GM21423 (cell line): ENCODE measurements at regions not wholly inside any gene's neighbourhood (a gene's known extent, or its start where the extent isn't known, plus 50 kb on each side); places are given as distances from the start of the nearest gene placed in this dataset.
A peak's percentile ranks its signal among the peaks of the same experiment; 100 is the strongest.
"Not testable (repeated sequence)": the region's sequence is repeated elsewhere in the genome, so short reads cannot be mapped to it uniquely, and the experiment has no call there.

Experiments
- ATAC-seq: cut with Tn5 transposase; IDR thresholded peaks from one replicate; pipeline ENCODE4 v1.9.1; 2021; ENCODE audit warnings: mild to moderate bottlenecking, moderate library complexity; ENCODE audit not compliant: unreplicated experiment

DNA sequence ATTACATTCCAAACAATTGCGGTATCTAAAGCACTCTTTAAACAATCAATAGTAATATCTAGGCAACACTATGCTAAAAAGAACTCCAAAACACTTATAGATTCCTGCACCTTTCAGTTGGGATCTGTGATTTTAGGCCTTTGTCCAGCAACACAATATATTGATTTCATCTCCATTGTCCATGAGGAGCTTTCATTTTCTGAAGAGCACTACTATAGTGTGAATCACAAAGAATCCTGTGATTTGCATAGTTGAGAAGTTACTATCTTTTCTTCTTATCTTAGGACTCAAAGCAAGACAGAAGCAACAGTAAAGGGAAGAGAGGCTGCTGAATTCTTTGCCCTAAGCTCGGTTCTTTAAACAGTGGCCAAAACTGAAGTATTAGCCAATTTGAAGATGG, 846.8 kb downstream of the IPMK start:
- no peak for ATAC-seq

DNA sequence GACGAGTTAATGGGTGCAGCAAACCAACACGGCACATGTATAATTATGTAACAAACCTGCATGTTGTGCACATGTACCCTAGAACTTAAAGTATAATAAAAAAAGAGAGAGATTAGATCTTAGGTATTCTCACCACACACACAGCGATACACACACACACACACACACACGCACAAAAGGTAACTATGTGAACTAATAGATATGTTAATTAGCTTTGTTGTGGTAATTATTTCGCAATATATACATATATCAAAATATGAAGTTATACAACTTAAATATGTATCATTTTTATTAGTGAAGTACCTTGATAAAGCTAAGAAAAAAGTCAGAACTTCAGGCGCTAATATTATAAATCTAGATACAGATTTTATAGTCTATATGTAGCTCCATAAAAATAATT, 849.2 kb downstream of the IPMK start:
- no peak for ATAC-seq

DNA sequence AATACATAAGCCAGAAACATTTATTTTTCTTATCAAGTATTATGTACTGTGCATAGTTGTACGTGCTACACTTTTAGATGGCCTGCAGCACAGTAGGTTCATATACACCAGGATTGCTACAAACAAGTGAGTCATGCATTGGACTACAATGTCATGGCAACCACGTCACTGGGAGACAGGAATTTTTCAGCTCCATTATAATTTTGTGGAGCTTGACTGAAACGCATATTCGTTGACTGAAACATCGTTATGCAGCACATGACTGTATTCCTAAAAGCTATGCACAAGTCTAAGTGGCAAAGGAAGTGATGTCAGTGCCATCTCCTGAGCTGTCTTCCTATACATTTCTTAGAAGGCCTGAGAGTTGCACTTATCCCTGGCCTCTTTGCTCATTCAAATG, 871.8 kb downstream of the IPMK start:
- ATAC-seq: no peak

DNA sequence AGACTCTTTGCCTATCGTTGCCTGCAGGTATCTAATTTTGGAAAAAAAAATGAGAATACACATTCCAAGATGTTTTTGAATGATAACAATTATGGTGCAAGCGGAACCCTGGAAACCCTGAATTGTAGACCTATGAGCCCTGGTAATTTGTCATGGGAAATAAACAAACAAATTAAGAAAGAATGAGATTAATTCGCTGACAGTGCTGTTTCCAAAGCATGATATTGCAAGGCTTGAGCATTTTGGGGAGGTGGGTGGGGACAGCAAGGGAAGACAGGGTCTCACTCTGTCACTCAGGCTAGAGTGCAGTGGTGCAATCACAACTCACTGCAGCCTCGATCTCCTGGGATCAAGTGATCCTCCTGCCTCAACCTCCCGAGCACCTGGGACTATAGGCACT, 900.3 kb downstream of the IPMK start:
- no peak for ATAC-seq

DNA sequence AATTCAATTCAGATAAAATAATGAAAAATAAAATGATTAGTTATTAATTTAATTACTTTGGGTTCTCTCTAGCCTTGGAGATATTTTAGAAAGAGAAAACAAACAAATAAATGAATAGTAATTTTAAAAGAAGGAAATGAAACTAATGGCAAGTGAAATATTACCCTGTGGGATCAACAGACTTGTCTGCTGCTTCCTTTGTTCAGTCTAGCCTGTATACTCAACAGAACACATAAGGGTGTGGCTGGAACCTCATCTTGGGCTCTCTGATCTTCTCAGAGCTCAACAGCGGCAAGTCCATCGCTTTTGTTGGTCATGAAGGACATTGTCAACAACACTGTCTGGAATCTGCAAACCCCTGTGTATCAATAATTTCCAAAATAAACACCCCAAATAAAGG, 904.9 kb downstream of the IPMK start:
- peak; percentile 84 for ATAC-seq

DNA sequence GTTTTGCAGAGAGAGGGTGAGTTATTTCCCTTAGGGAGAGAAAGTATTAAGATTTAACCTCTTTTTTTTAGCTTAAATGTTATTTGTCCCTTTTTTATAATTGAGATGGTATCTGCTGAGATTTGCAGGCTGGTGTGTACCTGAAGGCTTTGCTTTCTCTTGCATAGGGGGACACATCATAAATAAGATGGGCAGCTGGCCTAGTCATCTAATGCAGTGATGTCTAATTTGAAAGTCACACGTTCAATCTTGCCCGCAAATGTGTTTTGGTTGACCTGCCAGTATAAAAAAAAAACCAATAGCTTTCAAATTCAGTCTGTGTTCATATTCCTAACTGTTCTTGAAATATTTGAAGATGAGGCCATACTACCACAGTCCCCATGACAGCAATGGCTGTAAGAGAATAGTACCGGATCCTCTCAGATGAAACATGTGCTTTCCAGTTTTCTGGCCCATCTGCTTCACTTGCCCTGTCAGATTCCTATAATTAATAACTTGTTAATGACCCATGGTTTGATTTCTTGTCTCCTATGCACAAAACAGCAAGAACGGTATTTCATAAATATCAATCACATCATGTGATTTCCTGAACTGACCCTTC, 914.2 kb downstream of the IPMK start:
- ATAC-seq: no peak

DNA sequence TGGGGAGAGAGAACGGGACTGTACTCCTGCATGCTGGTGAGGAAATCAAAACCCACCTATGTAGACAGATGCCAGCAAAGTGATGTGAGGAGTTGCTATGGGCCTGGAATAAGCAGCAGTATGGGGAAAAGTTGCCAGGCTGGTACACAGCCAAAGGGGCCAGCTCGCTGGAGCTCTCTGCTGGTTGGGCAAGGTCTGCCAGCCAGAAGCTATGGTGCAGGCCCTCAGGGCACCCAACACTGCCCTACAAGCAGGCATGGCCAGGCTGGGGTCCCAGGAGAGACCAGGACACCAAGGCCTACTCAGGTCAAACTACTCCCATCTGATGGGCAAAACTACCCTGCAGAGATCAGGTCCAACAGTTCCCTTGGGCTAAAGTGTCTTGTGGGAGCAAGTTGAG, 916.6 kb downstream of the IPMK start:
- no peak for ATAC-seq

DNA sequence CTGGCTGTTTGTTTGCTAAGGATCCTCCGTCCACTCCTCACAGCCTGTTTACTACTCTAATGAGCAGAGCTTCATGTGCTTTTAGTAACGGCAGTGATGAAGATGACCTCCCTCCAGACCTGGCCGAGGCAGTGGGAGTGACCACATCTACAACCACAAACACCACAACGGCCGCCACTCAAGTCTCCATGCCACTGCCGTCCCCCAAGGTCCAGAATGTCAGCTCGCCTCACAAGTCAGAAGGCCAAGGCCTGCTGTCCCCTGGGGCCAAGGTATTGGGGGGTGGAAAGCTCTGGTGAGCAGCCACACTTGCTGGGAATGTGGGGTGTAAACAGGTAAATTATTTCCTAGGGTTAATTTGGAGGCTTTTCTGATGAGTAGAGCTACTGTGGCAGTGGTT, 926.4 kb downstream of the IPMK start:
- ATAC-seq: no peak

DNA sequence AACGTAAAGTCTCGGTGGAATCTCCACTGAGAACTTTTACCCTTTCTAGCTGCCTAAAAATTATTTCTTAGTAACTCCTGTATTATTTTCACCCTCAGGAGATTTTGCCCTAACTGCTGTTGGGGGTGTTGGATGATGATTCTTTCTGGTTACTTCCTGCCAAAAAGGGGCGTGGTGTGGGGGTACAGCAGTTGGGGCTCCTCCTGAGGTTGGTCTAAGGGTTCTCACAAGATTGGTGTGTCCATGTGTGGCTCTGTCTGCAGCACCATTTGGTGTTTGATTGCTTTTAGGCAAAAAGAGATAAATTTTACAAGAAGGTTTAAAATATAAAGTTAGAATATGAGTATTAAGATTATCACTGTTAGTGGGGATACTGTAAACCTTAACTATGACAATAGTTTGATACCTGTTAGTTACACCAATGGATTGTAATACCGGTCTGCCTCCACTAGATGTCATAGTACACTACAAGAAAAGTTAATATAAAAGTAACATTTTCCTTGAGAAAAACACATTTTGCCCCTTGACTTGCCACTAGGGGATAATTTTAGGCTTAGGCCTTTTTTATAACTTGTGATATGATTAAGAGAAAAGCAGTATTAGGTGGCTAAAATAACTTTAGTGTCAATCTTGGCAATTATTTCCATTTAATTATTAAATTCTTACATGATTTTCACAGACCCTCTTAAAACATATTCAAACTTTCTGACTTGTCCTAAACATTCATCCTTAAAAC, 928.7 kb downstream of the IPMK start:
- ATAC-seq: peak; percentile 71

DNA sequence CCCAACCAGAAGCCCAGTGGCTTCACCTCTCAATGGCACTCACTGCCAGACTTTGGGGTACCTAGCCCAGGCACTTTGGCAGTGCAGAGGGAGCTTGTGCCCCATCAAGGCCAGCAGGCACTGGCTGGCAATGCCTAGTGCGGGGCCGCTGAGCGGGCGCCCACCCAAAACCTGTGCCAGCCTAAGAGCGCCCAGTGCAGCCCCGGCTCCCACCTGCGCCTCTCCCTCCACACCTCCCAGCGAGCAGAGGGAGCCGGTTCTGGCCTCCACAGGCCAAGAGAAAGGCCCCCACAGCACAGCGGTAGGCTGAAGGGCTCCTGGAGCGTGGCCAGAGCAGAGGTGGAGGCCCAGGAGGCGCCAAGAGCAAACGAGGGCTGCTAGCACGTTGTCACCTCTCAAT, 930.8 kb downstream of the IPMK start:
- ATAC-seq: no peak

DNA sequence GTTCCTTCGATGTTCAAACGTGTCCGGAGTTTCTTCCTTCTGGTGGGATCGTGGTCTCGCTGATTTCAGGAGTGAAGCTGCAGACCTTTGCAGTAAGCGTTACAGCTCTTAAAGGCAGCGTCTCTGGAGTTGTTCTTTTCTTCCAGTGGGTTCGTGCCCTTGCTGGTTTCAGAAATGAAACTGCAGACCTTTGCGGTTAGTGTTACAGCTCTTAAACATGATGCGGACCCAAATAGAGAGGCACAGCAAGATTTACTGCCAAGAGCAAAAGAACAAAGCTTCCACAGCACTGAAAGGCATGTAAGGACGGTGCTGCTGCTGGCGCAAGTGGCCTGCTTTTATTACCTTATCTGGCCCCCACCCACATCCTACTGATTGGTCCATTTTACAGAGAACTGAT, 931.4 kb downstream of the IPMK start:
- no peak for ATAC-seq

DNA sequence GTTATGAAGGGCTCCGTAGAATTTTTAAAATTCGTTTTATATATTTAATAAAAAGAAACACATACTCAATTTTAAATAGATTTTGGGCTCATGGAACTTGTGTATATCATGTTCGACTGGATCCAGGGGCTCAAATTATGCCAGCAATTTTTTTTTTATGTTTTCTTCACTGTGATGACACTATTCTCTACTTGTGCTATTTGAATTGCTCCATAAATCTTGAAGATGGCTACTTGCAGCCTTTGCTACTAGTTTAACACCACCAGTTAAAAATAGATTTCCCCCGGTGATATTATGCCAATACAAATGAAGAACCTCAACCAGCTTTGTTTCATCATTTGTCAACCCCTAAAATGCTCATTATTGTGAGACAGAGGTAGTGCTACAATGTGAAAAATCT, 933.2 kb downstream of the IPMK start:
- ATAC-seq: no peak

DNA sequence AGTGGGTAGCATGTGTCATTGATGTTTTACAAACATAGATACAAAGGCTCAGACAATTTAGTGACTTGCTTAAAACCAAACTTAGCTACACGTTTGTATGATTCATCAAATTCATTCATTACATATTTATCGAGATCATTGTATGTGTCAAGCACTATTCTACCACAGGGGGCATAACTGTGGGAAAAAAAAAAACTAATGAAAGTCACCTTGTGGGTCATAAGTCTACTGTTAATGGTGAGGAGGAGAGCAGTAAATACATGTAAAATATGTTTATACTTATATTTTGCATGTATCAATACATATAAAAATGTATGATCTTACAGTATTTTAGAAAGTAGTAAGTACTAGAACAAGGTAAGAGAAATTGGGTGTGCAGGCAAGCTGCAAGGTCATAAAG, 933.8 kb downstream of the IPMK start:
- ATAC-seq: no peak

DNA sequence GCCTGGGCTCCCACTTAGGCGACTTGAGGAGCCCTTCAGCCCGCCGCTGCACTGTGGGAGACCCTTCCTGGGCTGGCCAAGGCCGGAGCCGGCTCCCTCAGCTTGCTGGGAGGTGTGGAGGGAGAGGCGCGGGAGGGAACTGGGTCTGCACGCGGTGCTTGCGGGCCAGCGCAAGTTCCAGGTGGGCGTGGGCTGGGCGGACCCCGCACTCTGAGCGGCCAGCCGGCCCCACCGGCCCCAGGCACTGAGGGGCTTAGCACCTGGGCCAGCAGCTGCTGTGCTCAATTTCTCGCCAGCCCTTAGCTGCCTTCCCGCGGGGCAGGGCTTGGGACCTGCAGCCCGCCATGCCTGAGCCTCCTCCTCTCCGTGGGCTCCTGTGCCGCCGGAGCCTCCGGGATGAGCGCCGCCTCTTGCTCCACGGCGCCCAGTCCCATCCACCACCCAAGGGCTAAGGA, 946.3 kb downstream of the IPMK start:
- not testable (repeated sequence) for ATAC-seq

DNA sequence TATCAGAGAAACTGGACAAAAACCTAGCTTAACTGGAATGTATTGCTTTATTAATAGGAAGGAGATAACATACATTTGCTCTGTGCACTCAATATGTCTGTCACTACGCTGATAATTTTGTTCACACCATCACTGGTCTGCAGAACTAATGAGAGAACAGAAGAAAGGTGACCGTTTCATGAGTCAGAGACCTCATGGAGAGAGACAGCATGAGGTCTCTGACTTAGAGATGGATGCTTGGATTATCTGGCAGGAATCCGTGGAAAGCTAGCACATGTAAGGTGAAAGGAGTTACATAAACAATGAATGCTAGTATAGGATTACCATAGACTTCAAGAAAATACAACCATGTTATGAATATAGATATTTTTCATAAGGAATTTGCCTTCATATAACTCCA, 947.3 kb downstream of the IPMK start:
- ATAC-seq: no peak

DNA sequence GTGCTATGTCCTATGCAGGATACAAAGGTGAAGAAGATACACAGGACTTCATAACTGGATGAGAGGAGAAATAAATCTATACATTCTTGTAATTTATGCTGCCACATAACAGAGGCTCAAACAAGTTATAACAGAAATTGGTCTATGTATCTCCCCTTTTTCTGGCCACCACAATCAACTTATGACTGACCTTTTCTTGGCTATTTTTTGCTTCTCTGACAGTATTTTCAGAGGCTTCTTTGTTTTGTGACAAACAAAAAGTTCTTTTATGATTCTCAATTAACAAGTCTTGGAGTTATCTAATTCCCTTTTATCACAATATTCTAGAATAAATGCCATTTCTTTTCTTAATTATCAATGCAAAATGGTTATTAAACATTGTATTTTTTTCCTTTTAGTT, 953.0 kb upstream of the ZWINT start:
- ATAC-seq: no peak

DNA sequence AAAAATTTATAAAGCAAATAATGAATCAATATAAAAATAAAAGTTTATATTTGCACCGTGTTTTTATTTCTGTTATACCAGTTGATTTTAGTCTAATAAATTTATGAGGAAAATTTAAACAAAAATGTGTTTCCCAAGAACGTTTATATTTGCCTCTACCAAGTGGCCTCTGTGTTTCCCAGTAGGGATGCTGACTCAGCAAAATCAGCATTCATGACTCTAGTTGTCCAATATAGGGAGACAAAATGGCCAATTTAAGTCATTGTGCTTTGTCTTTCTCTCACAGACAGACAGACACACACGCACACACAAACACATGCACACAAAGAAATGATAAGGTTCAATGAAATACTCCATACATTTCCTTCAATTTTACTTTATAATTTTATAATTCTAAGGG, 942.5 kb upstream of the ZWINT start:
- no peak for ATAC-seq

DNA sequence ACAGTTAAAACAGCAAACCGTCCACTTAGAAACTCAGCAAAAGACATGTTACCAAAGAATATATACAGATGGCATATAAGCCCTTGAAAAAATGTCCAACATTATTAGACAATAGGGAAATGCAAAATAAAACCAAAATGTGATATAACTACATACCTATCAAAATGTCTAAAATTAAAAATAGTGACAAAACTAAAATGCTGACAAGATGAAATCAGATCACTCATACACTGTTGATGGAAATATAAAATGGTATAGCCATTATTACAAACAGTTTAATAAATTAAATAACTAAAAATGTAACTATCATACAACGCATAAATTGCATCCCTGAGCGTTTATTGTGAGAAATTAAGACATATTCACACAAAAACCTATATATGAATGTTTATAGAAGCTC, 939.7 kb upstream of the ZWINT start:
- ATAC-seq: no peak

DNA sequence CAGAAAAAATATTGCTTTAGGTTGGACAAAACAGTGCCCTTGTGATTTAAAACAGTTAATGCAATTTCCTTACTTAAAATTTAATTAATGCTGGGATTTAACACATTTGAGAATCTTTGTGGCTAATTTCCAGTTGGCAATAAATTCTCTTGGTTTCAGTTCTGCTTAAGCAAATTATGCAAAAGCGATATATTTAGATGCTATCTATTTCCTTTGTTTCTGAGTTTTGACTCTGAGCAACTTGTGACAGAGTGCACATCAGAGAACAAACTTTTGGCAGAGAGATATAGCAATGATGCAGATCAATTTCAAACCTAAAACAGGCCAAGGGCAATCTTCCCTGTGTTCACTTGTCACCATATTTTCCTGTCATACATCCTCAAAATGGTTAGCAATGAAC, 933.6 kb upstream of the ZWINT start:
- no peak for ATAC-seq

DNA sequence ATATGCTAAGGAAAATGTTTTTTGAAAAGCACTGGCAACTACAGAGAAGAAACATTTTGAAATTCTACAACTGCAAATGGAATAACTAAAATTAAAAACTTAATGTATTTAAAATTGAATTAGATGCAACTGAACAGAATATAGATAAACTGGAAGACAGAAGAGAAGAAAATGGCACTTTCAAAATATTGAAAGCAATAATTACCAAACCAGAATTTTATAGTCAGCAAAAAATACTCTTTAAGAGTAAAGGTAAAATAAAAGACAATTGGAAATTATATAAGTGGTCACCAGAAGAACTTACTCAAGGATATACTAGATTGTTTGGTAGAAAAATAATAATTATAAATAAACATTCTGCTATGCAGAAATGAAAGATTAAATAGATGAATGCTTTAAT, 927.7 kb upstream of the ZWINT start:
- ATAC-seq: no peak

DNA sequence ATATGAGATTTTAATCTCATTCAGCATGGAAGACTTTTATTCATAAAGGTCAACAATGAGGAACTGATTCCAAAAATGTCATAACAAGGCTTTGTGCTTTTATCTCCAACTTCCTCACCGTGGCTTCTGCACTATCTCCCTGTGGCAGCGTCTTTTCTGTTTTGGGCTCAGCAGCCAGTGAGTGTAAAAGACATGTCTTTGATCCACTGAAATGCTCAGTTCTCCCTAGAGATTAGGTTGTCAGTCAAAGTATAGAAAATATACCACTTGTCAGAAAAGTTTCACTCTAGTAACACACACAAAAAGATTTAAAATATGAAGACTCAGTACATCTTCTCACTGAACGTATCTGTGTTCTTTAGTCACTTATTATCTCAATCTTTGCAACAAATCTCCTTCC, 901.8 kb upstream of the ZWINT start:
- no peak for ATAC-seq

DNA sequence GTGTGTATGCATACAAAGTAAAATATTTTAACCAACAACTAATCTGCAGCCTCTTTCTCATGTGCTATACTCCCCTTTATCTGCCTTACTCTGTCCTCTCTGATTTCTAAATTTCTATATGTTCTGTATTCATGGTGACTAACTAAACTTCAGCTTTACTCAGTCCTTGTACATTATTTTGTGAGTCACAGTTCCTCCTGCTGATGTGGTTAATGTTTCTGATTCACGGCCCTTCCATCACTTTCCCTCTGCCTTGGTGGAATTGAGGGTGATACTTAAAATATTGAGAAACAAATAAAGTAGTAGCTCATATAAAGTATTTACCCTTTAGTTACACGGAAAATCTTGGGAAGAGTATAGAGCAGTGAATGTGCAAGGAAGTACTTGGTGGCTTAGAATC, 899.1 kb upstream of the ZWINT start:
- no peak for ATAC-seq
